ENCODE measurements at regions not wholly inside any gene's neighbourhood (a gene's known extent, or its start where the extent isn't known, plus 50 kb on each side); places are given as distances from the start of the nearest gene placed in this dataset.

DNA sequence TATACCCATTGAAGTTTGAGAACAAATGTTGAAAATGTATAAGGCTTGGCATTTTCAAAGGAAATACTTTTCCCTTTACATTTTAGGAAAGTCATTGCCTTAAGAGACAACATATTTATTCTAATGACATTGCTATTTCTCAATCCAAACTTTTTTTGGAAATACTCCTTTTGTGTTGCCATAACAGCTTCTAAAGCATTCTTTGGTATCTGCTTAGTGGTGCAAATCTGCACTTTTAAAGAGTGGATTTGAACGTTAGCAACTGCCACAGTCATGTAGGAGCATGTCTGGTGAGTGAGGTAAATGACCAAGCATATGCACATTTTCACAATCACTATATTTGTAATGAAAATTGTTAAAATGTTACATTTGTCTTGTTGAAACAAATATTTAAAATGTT, 124.4 kb upstream of the GORAB start:
- whole genome bisulfite sequencing, 2 donors, result 28 to 41% methylated on average over 1 of the region's 1 CpG
- DNase-seq (ENCODE audit: low spot score in 2 of 2), result no peak
- no peak overlapping the region for H3K4me3 ChIP-seq (ENCODE audit: low read depth, poor library complexity, severe bottlenecking)
- intact Hi-C loops (cut with DNase I; ENCODE audit: low total_unique reads), result no loop called here
- no peak for TF ChIP-seq POLR2A (IDR thresholded peaks at IDR 0.05)
- TF ChIP-seq, protein P1, sequence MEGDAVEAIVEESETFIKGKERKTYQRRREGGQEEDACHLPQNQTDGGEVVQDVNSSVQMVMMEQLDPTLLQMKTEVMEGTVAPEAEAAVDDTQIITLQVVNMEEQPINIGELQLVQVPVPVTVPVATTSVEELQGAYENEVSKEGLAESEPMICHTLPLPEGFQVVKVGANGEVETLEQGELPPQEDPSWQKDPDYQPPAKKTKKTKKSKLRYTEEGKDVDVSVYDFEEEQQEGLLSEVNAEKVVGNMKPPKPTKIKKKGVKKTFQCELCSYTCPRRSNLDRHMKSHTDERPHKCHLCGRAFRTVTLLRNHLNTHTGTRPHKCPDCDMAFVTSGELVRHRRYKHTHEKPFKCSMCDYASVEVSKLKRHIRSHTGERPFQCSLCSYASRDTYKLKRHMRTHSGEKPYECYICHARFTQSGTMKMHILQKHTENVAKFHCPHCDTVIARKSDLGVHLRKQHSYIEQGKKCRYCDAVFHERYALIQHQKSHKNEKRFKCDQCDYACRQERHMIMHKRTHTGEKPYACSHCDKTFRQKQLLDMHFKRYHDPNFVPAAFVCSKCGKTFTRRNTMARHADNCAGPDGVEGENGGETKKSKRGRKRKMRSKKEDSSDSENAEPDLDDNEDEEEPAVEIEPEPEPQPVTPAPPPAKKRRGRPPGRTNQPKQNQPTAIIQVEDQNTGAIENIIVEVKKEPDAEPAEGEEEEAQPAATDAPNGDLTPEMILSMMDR (IDR thresholded peaks at IDR 0.05), result no peak

DNA sequence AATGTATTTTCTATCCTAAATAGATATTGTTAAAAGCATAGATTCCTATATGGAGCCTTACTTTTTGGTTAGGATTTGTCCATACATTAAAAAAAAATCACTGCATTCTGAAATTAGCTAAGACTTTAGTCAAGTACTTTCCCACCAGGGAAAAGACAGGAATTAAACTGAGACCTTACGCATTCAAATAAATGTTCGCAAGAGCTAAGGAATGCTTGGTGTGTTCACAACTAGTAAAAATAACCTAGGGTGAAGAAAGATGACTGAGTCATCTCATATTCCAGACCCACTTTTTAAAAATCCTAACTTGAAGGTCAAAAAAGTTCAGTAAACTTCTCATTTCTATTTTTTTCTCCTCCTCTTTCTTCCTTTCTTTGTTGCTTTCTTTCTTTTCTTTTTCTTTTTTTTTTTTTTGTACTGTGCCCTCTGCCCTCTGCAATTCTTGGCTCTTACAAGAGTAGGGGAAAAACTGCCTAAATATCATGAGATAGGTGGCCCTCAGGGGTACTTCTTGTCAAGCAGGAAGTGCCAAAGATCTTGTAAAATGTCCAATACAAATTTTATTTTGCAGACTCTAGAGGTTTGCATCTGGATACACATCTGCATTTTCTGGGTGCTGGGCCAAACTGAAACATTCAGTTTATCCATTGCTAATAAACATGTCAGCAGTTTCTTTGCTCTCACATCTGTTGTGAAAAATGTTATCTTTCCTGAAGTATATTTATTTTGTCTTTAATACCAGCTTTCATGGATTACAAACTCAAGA, 121.4 kb upstream of the GORAB start:
- no peak for DNase-seq (ENCODE audit: low spot score in 2 of 2)
- H3K4me3 ChIP-seq (ENCODE audit: low read depth, poor library complexity, severe bottlenecking), result no peak overlapping the region
- TF ChIP-seq, protein P1 (IDR thresholded peaks at IDR 0.05), result no peak
- no peak for TF ChIP-seq POLR2A (IDR thresholded peaks at IDR 0.05)
- intact Hi-C loops (cut with DNase I; ENCODE audit: low total_unique reads), result no loop called here
- 49 to 57% methylated on average over 2 of the region's 2 CpGs for WGBS, 2 donors

DNA sequence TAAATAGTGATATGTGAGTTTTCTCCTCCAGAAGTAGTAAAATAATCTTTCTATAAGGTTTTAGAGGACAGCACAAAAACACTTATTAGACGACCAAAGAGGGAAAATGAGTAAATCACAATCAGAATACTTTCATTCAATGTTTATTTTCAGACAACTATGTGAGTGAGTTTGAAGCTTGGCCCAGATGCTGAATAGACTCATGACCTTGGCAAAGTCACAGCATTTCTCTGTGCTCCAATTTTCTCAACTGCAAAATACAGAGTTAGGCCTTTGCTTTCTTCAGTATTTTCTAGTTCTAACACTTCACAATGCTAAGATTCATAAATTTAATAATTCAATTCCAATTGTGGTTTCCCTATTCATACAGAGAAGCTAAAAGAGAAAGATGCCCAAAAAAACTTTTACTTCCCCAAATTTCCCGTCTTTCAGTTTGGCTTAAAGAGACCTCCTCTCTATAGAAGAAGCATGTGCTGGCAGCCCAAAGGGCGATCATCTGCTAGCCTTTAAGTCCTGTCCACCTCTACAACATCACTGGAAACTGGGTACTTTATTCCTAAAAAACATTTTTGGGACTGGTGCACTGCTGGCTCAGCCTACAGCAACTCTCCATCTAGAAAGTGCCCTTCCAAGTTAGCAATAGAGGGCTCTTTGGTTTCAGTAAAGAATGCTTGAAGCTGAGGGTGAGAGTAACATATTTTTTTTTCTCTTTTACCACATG, 116.8 kb upstream of the GORAB start:
- WGBS, 2 donors, result 28 to 54% methylated on average over 3 of the region's 3 CpGs
- intact Hi-C loops (cut with DNase I; ENCODE audit: low total_unique reads), result no loop called here
- TF ChIP-seq POLR2A (IDR thresholded peaks at IDR 0.05), result no peak
- TF ChIP-seq, protein P1 (IDR thresholded peaks at IDR 0.05), result no peak
- peak in 1 of 2 donors; percentile 42 for DNase-seq (ENCODE audit: low spot score in 2 of 2)
- no peak overlapping the region for H3K4me3 ChIP-seq (ENCODE audit: low read depth, poor library complexity, severe bottlenecking)

DNA sequence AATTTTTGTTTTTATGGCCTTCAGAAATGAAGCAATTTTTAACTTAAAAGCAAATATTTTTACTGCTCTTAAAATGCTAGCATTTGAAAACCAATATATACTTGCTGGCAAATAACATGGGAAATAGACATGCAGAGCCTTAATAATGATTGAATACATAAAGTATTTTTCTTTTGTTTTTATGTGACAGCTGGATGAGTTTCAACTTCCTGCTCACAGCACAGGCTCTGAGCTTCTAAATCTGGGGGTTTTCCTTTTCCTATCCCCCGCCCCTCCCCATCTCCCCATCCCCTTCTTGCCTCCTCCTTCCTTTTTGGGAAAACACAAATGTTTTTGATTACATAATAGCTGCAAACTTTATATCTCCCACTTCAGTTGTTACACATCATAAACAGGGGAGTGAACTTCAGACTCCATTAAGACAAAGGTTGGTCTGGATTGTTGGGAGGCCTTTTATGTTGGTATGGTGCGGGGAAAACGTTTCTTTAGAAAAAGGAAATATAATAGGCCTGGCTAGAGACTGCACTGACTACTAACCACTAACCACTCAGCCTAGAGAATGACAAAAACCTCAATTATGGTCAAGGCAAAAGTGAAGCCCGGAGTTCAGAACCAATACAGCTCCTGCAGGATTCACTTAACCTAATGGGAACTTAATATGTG, 116.1 kb upstream of the GORAB start:
- 50 to 54% methylated on average over 4 of the region's 4 CpGs for WGBS, 2 donors
- no peak overlapping the region for H3K4me3 ChIP-seq (ENCODE audit: low read depth, poor library complexity, severe bottlenecking)
- no peak for DNase-seq (ENCODE audit: low spot score in 2 of 2)
- TF ChIP-seq, protein P1 (IDR thresholded peaks at IDR 0.05), result no peak
- no peak for TF ChIP-seq POLR2A (IDR thresholded peaks at IDR 0.05)
- intact Hi-C loops (cut with DNase I; ENCODE audit: low total_unique reads), result no loop called here

DNA sequence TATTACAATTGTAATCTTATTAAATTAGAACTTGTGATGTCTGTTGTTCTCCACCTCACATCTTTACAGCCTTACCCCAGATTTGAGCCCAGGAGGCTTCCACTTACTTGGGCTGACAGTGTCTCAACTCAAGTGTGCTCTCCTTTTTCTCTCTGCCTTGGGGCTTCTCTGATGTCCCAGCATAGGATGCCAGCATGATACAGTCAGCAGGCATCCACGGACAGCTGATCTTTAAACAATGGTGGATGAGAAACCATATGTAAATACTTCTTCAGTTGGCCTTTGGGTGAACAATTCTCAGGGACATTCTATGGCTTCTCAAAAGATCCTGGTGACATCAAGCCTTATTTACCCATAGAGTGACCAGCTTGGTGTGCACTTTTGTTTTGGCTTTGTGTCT, 107.6 kb upstream of the GORAB start:
- intact Hi-C loops (cut with DNase I; ENCODE audit: low total_unique reads), result no loop called here
- H3K4me3 ChIP-seq (ENCODE audit: low read depth, poor library complexity, severe bottlenecking), result no peak overlapping the region
- no peak for TF ChIP-seq POLR2A (IDR thresholded peaks at IDR 0.05)
- TF ChIP-seq, protein P1 (IDR thresholded peaks at IDR 0.05), result no peak
- DNase-seq (ENCODE audit: low spot score in 2 of 2), result no peak
- 66 to 73% methylated on average over 1 of the region's 1 CpG for WGBS, 2 donors

All from lower leg skin (tissue), 4 donors.